GM12892 (cell line): ENCODE measurements at regions not wholly inside any gene's neighbourhood (a gene's known extent, or its start where the extent isn't known, plus 50 kb on each side); places are given as distances from the start of the nearest gene placed in this dataset.
"Not testable (repeated sequence)": the region's sequence is repeated elsewhere in the genome, so short reads cannot be mapped to it uniquely, and the experiment has no call there.

Experiments
- DNase-seq: peaks from one replicate; pipeline ENCODE4 v3.0.0; 2011; ENCODE audit not compliant: insufficient read length
- FAIRE-seq: peaks from 2 replicates; lab custom pipeline; 2011; peaks lifted over from hg19 to GRCh38; lab: Jason Lieb, UNC
- POLR2A ChIP-seq: IDR thresholded peaks from 2 replicates; pipeline ENCODE4 v1.6.1; 2011; ENCODE audit warnings: low read depth, low read length, control low read depth
- POLR2AphosphoS5 ChIP-seq: IDR thresholded peaks from 2 replicates; pipeline ENCODE4 v1.6.1; 2011; ENCODE audit warnings: low read depth, low read length, control low read depth
- TAF1 ChIP-seq: IDR thresholded peaks from 2 replicates; pipeline ENCODE4 v1.6.1; 2011; ENCODE audit warnings: low read depth, mild to moderate bottlenecking, control low read depth, low read length, borderline replicate concordance

- no peak for TF ChIP-seq TAF1
- no peak for TF ChIP-seq POLR2A
- TF ChIP-seq POLR2AphosphoS5 = no peak
- DNase-seq (no peak), FAIRE-seq (no peak)
These were observed 223.9 kb downstream of the TLE3 start for GRCh38 chr15:69873807-69874206.

- TF ChIP-seq TAF1 (no peak), POLR2A (no peak), POLR2AphosphoS5 (no peak)
- no peak for DNase-seq
- FAIRE-seq = no peak
These were observed 223.4 kb downstream of the TLE3 start for GRCh38 chr15:69874321-69874720.

- TF ChIP-seq POLR2AphosphoS5 (no peak), TAF1 (no peak), POLR2A (no peak)
- no peak for FAIRE-seq
- no peak for DNase-seq
These were observed 221.4 kb downstream of the TLE3 start for GRCh38 chr15:69876064-69876940.

- FAIRE-seq = peak; percentile 36
- DNase-seq = not testable (repeated sequence)
These were observed 217.8 kb downstream of the TLE3 start for GRCh38 chr15:69879963-69880362.

- no peak for TF ChIP-seq TAF1
- TF ChIP-seq POLR2AphosphoS5 = no peak
- no peak for TF ChIP-seq POLR2A
- DNase-seq (no peak), FAIRE-seq (peak; percentile 53)
These were observed 217.0 kb downstream of the TLE3 start for GRCh38 chr15:69880571-69881301.

- TF ChIP-seq POLR2A = no peak
- TF ChIP-seq POLR2AphosphoS5 = no peak
- no peak for TF ChIP-seq TAF1
- peak; percentile 92 for FAIRE-seq
- DNase-seq = no peak
These were observed 216.4 kb downstream of the TLE3 start for GRCh38 chr15:69881302-69881670.

- no peak for FAIRE-seq
- peak; percentile 46 for DNase-seq
These were observed 216.0 kb downstream of the TLE3 start for GRCh38 chr15:69881766-69882165.

GRCh38 chr15:69883306-69883705 is 214.4 kb downstream of the TLE3 start:
- DNase-seq = no peak
- TF ChIP-seq TAF1 (no peak), POLR2AphosphoS5 (no peak), POLR2A (no peak)
- FAIRE-seq = no peak

More at GRCh38 chr15:69881766-69882165, 216.0 kb downstream of the TLE3 start:
- TF ChIP-seq TAF1 (no peak), POLR2A (no peak), POLR2AphosphoS5 (no peak)

GRCh38 chr15:69885173-69885955 is 212.4 kb downstream of the TLE3 start:
- no peak for DNase-seq

GRCh38 chr15:69887009-69887408 is 210.7 kb downstream of the TLE3 start:
- DNase-seq (no peak), FAIRE-seq (no peak)
- TF ChIP-seq POLR2AphosphoS5 = no peak
- no peak for TF ChIP-seq POLR2A
- no peak for TF ChIP-seq TAF1

More at GRCh38 chr15:69885173-69885955, 212.4 kb downstream of the TLE3 start:
- TF ChIP-seq POLR2A (no peak), POLR2AphosphoS5 (no peak), TAF1 (no peak)
- FAIRE-seq = no peak

GRCh38 chr15:69887553-69887952 is 210.2 kb downstream of the TLE3 start:
- DNase-seq = no peak
- no peak for FAIRE-seq
- TF ChIP-seq POLR2A = no peak
- no peak for TF ChIP-seq TAF1
- no peak for TF ChIP-seq POLR2AphosphoS5
